ENCODE measurements at regions not wholly inside any gene's neighbourhood (a gene's known extent, or its start where the extent isn't known, plus 50 kb on each side); places are given as distances from the start of the nearest gene placed in this dataset.

- CTCF ChIA-PET, result interaction anchor here (0.6 kb wide), 1 partner anchor 1010 kb away, joined by 8 read pairs; no protein-coding TSS in a partner anchor
- TF ChIP-seq HDGF (IDR thresholded peaks at IDR 0.05; ENCODE audit: borderline replicate concordance), result no peak
- no peak for TF ChIP-seq L3MBTL2 (conservative IDR thresholded peaks at IDR 0.05)
- TF ChIP-seq ELF4 (IDR thresholded peaks at IDR 0.05), result no peak
- TF ChIP-seq FOXA1 (IDR thresholded peaks at IDR 0.05), result no peak
- TF ChIP-seq SP1 (IDR thresholded peaks at IDR 0.05), result no peak
- no peak for TF ChIP-seq ARNT (IDR thresholded peaks at IDR 0.05)
- no peak for DNase-seq (ENCODE audit: extremely low spot score)
- POLR2A ChIA-PET, result no interaction called here
Measured at GRCh38 chr16:79466111-79466510, 134.4 kb downstream of the MAF start.

GRCh38 chr16:79463841-79464240, 136.7 kb downstream of the MAF start:
- POLR2A ChIA-PET, result no interaction called here
- CTCF ChIA-PET, result no interaction called here
- no peak for DNase-seq (ENCODE audit: extremely low spot score)
- TF ChIP-seq, protein P1, sequence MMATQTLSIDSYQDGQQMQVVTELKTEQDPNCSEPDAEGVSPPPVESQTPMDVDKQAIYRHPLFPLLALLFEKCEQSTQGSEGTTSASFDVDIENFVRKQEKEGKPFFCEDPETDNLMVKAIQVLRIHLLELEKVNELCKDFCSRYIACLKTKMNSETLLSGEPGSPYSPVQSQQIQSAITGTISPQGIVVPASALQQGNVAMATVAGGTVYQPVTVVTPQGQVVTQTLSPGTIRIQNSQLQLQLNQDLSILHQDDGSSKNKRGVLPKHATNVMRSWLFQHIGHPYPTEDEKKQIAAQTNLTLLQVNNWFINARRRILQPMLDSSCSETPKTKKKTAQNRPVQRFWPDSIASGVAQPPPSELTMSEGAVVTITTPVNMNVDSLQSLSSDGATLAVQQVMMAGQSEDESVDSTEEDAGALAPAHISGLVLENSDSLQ (IDR thresholded peaks at IDR 0.05), result no peak
- TF ChIP-seq LEF1 (IDR thresholded peaks at IDR 0.05; ENCODE audit: borderline replicate concordance), result no peak
- TF ChIP-seq HDGF (IDR thresholded peaks at IDR 0.05; ENCODE audit: borderline replicate concordance), result no peak
- TF ChIP-seq SUZ12 (IDR thresholded peaks at IDR 0.05), result no peak
- no peak for TF ChIP-seq SP1 (IDR thresholded peaks at IDR 0.05)
- TF ChIP-seq ZNF384 (IDR thresholded peaks at IDR 0.05), result no peak
- no peak for TF ChIP-seq TARDBP (IDR thresholded peaks at IDR 0.05)
- no peak for TF ChIP-seq L3MBTL2 (conservative IDR thresholded peaks at IDR 0.05)
- no peak for TF ChIP-seq CTBP1 (IDR thresholded peaks at IDR 0.05; ENCODE audit: borderline replicate concordance)
- no peak for TF ChIP-seq ELF4 (IDR thresholded peaks at IDR 0.05)
- no peak for TF ChIP-seq FOXK2 (IDR thresholded peaks at IDR 0.05)
- TF ChIP-seq ARNT (IDR thresholded peaks at IDR 0.05), result no peak
- TF ChIP-seq FOXM1 (IDR thresholded peaks at IDR 0.05; ENCODE audit: borderline replicate concordance), result no peak
- TF ChIP-seq BHLHE40 (IDR thresholded peaks at IDR 0.05; ENCODE audit: borderline replicate concordance), result no peak
- no peak for TF ChIP-seq FOXA1 (IDR thresholded peaks at IDR 0.05)
- TF ChIP-seq NFRKB (IDR thresholded peaks at IDR 0.05), result no peak

- TF ChIP-seq FOXA1 (IDR thresholded peaks at IDR 0.05) (no peak), ELF4 (IDR thresholded peaks at IDR 0.05) (no peak), BHLHE40 (IDR thresholded peaks at IDR 0.05; ENCODE audit: borderline replicate concordance) (no peak), HDGF (IDR thresholded peaks at IDR 0.05; ENCODE audit: borderline replicate concordance) (no peak), ARNT (IDR thresholded peaks at IDR 0.05) (no peak), LEF1 (IDR thresholded peaks at IDR 0.05; ENCODE audit: borderline replicate concordance) (no peak), NFRKB (IDR thresholded peaks at IDR 0.05) (no peak), SP1 (IDR thresholded peaks at IDR 0.05) (no peak), TARDBP (IDR thresholded peaks at IDR 0.05) (no peak), SUZ12 (IDR thresholded peaks at IDR 0.05) (no peak), L3MBTL2 (conservative IDR thresholded peaks at IDR 0.05) (no peak), FOXM1 (IDR thresholded peaks at IDR 0.05; ENCODE audit: borderline replicate concordance) (no peak), CTBP1 (IDR thresholded peaks at IDR 0.05; ENCODE audit: borderline replicate concordance) (no peak), ZNF384 (IDR thresholded peaks at IDR 0.05) (no peak), FOXK2 (IDR thresholded peaks at IDR 0.05) (no peak)
- TF ChIP-seq, protein P1 (IDR thresholded peaks at IDR 0.05), result no peak
- ChIA-PET POLR2A (no interaction called here), CTCF (no interaction called here)
- no peak for DNase-seq (ENCODE audit: extremely low spot score)
Measured at GRCh38 chr16:79456036-79456435, 144.5 kb downstream of the MAF start.

- ChIA-PET POLR2A (no interaction called here), CTCF (no interaction called here)
- no peak for TF ChIP-seq FOXK2 (IDR thresholded peaks at IDR 0.05)
- DNase-seq (ENCODE audit: extremely low spot score), result peak; percentile 12
Measured at GRCh38 chr16:79452671-79453070, 147.9 kb downstream of the MAF start.

GRCh38 chr16:79451196-79451816, 149.2 kb downstream of the MAF start:
- POLR2A ChIA-PET, result no interaction called here

GRCh38 chr16:79449900-79450299, 150.6 kb downstream of the MAF start:
- TF ChIP-seq HDGF (IDR thresholded peaks at IDR 0.05; ENCODE audit: borderline replicate concordance), result no peak
- no peak for TF ChIP-seq TARDBP (IDR thresholded peaks at IDR 0.05)
- TF ChIP-seq SP1 (IDR thresholded peaks at IDR 0.05), result no peak
- TF ChIP-seq ARNT (IDR thresholded peaks at IDR 0.05), result no peak
- TF ChIP-seq ELF4 (IDR thresholded peaks at IDR 0.05), result no peak
- no peak for TF ChIP-seq NFRKB (IDR thresholded peaks at IDR 0.05)
- TF ChIP-seq LEF1 (IDR thresholded peaks at IDR 0.05; ENCODE audit: borderline replicate concordance), result no peak
- TF ChIP-seq FOXA1 (IDR thresholded peaks at IDR 0.05), result no peak
- TF ChIP-seq, protein P1 (IDR thresholded peaks at IDR 0.05), result no peak
- no peak for TF ChIP-seq CTBP1 (IDR thresholded peaks at IDR 0.05; ENCODE audit: borderline replicate concordance)
- TF ChIP-seq ZNF384 (IDR thresholded peaks at IDR 0.05), result no peak
- TF ChIP-seq FOXK2 (IDR thresholded peaks at IDR 0.05), result no peak
- TF ChIP-seq L3MBTL2 (conservative IDR thresholded peaks at IDR 0.05), result no peak
- TF ChIP-seq FOXM1 (IDR thresholded peaks at IDR 0.05; ENCODE audit: borderline replicate concordance), result no peak
- no peak for TF ChIP-seq SUZ12 (IDR thresholded peaks at IDR 0.05)
- no peak for TF ChIP-seq BHLHE40 (IDR thresholded peaks at IDR 0.05; ENCODE audit: borderline replicate concordance)
- no peak for DNase-seq (ENCODE audit: extremely low spot score)
- CTCF ChIA-PET, result no interaction called here
- POLR2A ChIA-PET, result no interaction called here

More at GRCh38 chr16:79451196-79451816, 149.2 kb downstream of the MAF start:
- DNase-seq (ENCODE audit: extremely low spot score), result no peak
- CTCF ChIA-PET, result no interaction called here
- TF ChIP-seq ARNT (IDR thresholded peaks at IDR 0.05) (no peak), SP1 (IDR thresholded peaks at IDR 0.05) (no peak), LEF1 (IDR thresholded peaks at IDR 0.05; ENCODE audit: borderline replicate concordance) (no peak), CTBP1 (IDR thresholded peaks at IDR 0.05; ENCODE audit: borderline replicate concordance) (no peak), FOXM1 (IDR thresholded peaks at IDR 0.05; ENCODE audit: borderline replicate concordance) (no peak), ELF4 (IDR thresholded peaks at IDR 0.05) (no peak), HDGF (IDR thresholded peaks at IDR 0.05; ENCODE audit: borderline replicate concordance) (no peak), BHLHE40 (IDR thresholded peaks at IDR 0.05; ENCODE audit: borderline replicate concordance) (no peak), L3MBTL2 (conservative IDR thresholded peaks at IDR 0.05) (no peak), FOXK2 (IDR thresholded peaks at IDR 0.05) (no peak), ZNF384 (IDR thresholded peaks at IDR 0.05) (no peak), NFRKB (IDR thresholded peaks at IDR 0.05) (no peak), FOXA1 (IDR thresholded peaks at IDR 0.05) (no peak), TARDBP (IDR thresholded peaks at IDR 0.05) (no peak), SUZ12 (IDR thresholded peaks at IDR 0.05) (no peak)
- TF ChIP-seq, protein P1 (IDR thresholded peaks at IDR 0.05), result no peak

All from HEK293T (cell line).